NT2/D1 (cell line): ENCODE measurements at regions not wholly inside any gene's neighbourhood (a gene's known extent, or its start where the extent isn't known, plus 50 kb on each side); places are given as distances from the start of the nearest gene placed in this dataset.

ENCODE experiments used
- SUZ12 ChIP-seq: IDR thresholded peaks from 2 replicates; pipeline ENCODE4 v1.6.1; 2011; ENCODE audit not compliant: insufficient read length, insufficient read depth; ENCODE audit errors: extremely low read depth
- ZNF274 ChIP-seq: IDR thresholded peaks from 2 replicates; pipeline ENCODE4 v1.6.1; 2011; ENCODE audit warnings: mild to moderate bottlenecking, low read depth, low read length

DNA sequence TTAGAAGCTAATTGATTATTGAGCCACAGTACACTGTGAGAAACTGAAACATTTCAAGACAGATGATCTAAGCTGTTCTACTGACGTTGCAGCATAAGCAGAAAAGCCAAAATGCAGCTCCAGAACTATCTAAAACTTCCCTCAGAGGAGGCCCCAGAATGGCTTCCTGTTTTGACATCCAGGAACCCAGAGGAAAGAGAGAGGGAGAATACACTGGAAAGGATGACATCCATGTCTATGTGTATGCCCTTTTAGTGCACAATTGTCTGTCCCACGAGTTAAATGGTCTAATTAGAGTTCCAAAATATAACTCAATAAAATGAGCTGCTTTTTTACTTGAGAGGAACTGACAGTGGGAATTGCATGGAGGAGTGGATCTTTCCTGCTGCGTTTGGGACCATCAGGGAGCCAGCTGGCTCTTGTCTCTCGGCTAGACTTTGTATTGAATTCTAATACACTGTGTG lies 688.1 kb downstream of the ZNF385D start:
- TF ChIP-seq ZNF274 = no peak
- no peak for TF ChIP-seq SUZ12
